Panc1 (cell line): ENCODE measurements at regions not wholly inside any gene's neighbourhood (a gene's known extent, or its start where the extent isn't known, plus 50 kb on each side); places are given as distances from the start of the nearest gene placed in this dataset.

Experiments used
- ATAC-seq: fragments of 200-7000 bp; cut with Tn5 transposase; 2 replicates; pipeline ENCODE4 v1.9.1; 2020; ENCODE audit warnings: mild to moderate bottlenecking, moderate library complexity
- BruUV-seq: library from RNA; stranded (reverse); fragments of 400-500 nt; replicated peaks from 2 replicates; lab custom pipeline; 2021; lab: Mats Ljungman, UMichigan
- CTCF ChIA-PET: fragments of 300-600 bp; sonication (Branson Sonifier 250); formaldehyde crosslinking; loops from one replicate; lab custom pipeline; 2022; ENCODE audit warnings: antibody characterized with exemption; lab: Charles Lee
- POLR2A ChIA-PET: fragments of 300-600 bp; sonication (Branson Sonifier 250); formaldehyde crosslinking; loops from one replicate; lab custom pipeline; 2022; ENCODE audit warnings: antibody characterized with exemption; lab: Charles Lee
- DNase-seq: peaks from one replicate; pipeline ENCODE4 v3.0.0-alpha.2; 2010; ENCODE audit warnings: low read depth, low spot score
- H3K27ac ChIP-seq: 2 replicates; pipeline ENCODE4 v1.5.1; 2011; ENCODE audit warnings: mild to moderate bottlenecking, low read length, inconsistent platforms
- H3K27me3 ChIP-seq: fragments of 200-500 bp; sonication (Bioruptor generic); 2 replicates; pipeline ENCODE4 v1.6.0; 2014; ENCODE audit warnings: low read length, inconsistent platforms; ENCODE audit not compliant: control insufficient read depth, insufficient read depth
- H3K36me3 ChIP-seq: fragments of 200-500 bp; sonication (Bioruptor generic); 2 replicates; pipeline ENCODE4 v1.5.1; 2014; ENCODE audit warnings: inconsistent platforms, mild to moderate bottlenecking, low read length, moderate library complexity; ENCODE audit not compliant: control insufficient read depth, insufficient read depth
- H3K4me1 ChIP-seq: 2 replicates; pipeline ENCODE4 v1.5.1; 2011; ENCODE audit warnings: inconsistent platforms, mild to moderate bottlenecking, low read length, moderate library complexity; ENCODE audit not compliant: control insufficient read depth, insufficient read depth
- H3K4me3 ChIP-seq, 2 experiments: 2 replicates each; pipeline ENCODE4 v1.5.1; 2011 to 2012; ENCODE audit warnings: low read depth in 2 of 2, low read length in 2 of 2, mild to moderate bottlenecking in 2 of 2, inconsistent platforms in 1 of 2, moderate library complexity in 1 of 2
- H3K9me3 ChIP-seq: fragments of 200-500 bp; sonication (Bioruptor generic); 2 replicates; pipeline ENCODE4 v1.5.1; 2014; ENCODE audit warnings: low read depth, mild to moderate bottlenecking, inconsistent platforms, low read length, moderate library complexity; ENCODE audit not compliant: control insufficient read depth, insufficient read depth
- POLR2AphosphoS5 ChIP-seq: IDR thresholded peaks from 2 replicates; pipeline ENCODE4 v1.6.1; 2012; ENCODE audit warnings: mild to moderate bottlenecking, low read depth, low read length, moderate library complexity
- SIN3A ChIP-seq: IDR thresholded peaks from 2 replicates; pipeline ENCODE4 v1.6.1; 2012; ENCODE audit warnings: low read depth, mild to moderate bottlenecking, low read length, moderate library complexity, borderline replicate concordance; ENCODE audit not compliant: insufficient read depth
- TCF7L2 ChIP-seq: IDR thresholded peaks from 2 replicates; pipeline ENCODE4 v1.6.1; 2011; ENCODE audit warnings: mild to moderate bottlenecking, low read depth, low read length, inconsistent platforms
- in situ Hi-C: cut with HindIII; loops from 2 replicates; pipeline ENCODE4 v1.10.0; 2016; ENCODE audit warnings: low sequenced_read_pairs, low pct_unique_long_range_greater_than_20kb
- intact Hi-C: fragments of 100-400 bp; cut with micrococcal nuclease; formaldehyde crosslinking; loops from one replicate; pipeline ENCODE4 v1.10.0; 2022; ENCODE audit not compliant: unreplicated experiment
- TF ChIP-seq, protein P1 (sequence below), 2 experiments: IDR thresholded peaks; 2 replicates each; pipeline ENCODE4 v1.6.1; 2011 to 2012; ENCODE audit warnings: low read depth in 2 of 2, control low read depth in 1 of 2, low read length in 1 of 2, mild to moderate bottlenecking in 1 of 2, moderate library complexity in 1 of 2; ENCODE audit not compliant: insufficient read depth in 1 of 2
- TF ChIP-seq, protein P2 (sequence below): fragments of 450-650 bp; IDR thresholded peaks from 2 replicates; pipeline ENCODE4 v1.5.1; 2017; ENCODE audit warnings: mild to moderate bottlenecking

DNA sequence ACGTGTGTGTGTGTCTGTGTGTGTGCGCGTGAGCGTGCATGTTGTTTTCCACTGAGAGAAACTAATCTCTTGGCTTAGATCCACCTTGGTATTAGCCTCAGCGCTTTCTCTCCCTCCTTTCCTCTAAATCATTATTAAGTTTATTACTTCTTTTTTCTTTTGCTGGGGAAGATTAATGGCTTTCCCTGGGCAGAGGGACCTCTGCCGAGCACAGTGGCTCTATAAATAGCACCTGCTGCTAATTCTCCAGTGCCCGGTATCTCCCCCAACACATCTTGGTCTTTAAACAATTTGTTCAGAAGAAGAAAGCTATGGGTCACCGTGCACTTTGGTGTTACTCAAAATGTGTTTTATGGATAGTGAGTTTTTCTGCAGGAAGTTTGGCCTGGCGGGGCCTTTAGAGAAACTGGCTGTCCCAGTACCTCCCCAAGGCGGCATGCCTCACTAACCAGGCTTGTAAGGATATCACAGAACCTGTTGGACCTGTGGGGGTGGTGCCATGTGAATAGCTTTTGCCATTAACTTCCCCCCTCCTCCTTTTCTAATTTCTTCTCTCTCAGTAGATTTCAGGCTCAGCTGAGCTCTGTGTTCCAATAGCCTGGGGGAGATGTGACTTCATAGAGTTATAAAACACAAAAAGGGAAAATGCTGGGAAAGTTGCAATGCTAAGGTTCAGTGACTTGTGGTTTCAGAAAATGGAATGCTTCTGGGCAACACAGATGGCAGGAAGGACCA is 70.1 kb upstream of the RAB11FIP2 start:
- DNase-seq (no peak), ATAC-seq (no peak)
- TF ChIP-seq, protein P1, sequence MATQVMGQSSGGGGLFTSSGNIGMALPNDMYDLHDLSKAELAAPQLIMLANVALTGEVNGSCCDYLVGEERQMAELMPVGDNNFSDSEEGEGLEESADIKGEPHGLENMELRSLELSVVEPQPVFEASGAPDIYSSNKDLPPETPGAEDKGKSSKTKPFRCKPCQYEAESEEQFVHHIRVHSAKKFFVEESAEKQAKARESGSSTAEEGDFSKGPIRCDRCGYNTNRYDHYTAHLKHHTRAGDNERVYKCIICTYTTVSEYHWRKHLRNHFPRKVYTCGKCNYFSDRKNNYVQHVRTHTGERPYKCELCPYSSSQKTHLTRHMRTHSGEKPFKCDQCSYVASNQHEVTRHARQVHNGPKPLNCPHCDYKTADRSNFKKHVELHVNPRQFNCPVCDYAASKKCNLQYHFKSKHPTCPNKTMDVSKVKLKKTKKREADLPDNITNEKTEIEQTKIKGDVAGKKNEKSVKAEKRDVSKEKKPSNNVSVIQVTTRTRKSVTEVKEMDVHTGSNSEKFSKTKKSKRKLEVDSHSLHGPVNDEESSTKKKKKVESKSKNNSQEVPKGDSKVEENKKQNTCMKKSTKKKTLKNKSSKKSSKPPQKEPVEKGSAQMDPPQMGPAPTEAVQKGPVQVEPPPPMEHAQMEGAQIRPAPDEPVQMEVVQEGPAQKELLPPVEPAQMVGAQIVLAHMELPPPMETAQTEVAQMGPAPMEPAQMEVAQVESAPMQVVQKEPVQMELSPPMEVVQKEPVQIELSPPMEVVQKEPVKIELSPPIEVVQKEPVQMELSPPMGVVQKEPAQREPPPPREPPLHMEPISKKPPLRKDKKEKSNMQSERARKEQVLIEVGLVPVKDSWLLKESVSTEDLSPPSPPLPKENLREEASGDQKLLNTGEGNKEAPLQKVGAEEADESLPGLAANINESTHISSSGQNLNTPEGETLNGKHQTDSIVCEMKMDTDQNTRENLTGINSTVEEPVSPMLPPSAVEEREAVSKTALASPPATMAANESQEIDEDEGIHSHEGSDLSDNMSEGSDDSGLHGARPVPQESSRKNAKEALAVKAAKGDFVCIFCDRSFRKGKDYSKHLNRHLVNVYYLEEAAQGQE (IDR thresholded peaks at IDR 0.05; ENCODE audit: insufficient read depth in 1 of 2, low read depth in 2 of 2, low read length in 1 of 2): no peak
- TF ChIP-seq, protein P2, sequence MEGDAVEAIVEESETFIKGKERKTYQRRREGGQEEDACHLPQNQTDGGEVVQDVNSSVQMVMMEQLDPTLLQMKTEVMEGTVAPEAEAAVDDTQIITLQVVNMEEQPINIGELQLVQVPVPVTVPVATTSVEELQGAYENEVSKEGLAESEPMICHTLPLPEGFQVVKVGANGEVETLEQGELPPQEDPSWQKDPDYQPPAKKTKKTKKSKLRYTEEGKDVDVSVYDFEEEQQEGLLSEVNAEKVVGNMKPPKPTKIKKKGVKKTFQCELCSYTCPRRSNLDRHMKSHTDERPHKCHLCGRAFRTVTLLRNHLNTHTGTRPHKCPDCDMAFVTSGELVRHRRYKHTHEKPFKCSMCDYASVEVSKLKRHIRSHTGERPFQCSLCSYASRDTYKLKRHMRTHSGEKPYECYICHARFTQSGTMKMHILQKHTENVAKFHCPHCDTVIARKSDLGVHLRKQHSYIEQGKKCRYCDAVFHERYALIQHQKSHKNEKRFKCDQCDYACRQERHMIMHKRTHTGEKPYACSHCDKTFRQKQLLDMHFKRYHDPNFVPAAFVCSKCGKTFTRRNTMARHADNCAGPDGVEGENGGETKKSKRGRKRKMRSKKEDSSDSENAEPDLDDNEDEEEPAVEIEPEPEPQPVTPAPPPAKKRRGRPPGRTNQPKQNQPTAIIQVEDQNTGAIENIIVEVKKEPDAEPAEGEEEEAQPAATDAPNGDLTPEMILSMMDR: no peak
- TF ChIP-seq POLR2AphosphoS5 (no peak), TCF7L2 (no peak), SIN3A (no peak)
- no peaks in the 10 kb centered on the region for H3K9me3 ChIP-seq
- in situ Hi-C loops: no loop called here
- no peaks in the 10 kb centered on the region for H3K36me3 ChIP-seq
- no peak overlapping the region for H3K4me3 ChIP-seq
- no peak overlapping the region for H3K27ac ChIP-seq
- BruUV-seq: no TSS peak
- ChIA-PET POLR2A (no interaction called here), CTCF (no interaction called here)
- no peaks in the 10 kb centered on the region for H3K4me1 ChIP-seq
- H3K27me3 ChIP-seq: no peaks in the 10 kb centered on the region; the same call in 1 of the 2 replicates
- intact Hi-C loops: no loop called here

- H3K9me3 ChIP-seq: no peaks in the 10 kb centered on the region
- intact Hi-C loops: no loop called here
- ChIA-PET CTCF (no interaction called here), POLR2A (no interaction called here)
- ATAC-seq (no peak), DNase-seq (no peak)
- no peaks in the 10 kb centered on the region; the same call in 1 of the 2 replicates for H3K27me3 ChIP-seq
- H3K4me1 ChIP-seq: no peaks in the 10 kb centered on the region
- TF ChIP-seq, protein P1 (IDR thresholded peaks at IDR 0.05; ENCODE audit: insufficient read depth in 1 of 2, low read depth in 2 of 2, low read length in 1 of 2): no peak
- TF ChIP-seq, protein P2: no peak
- TF ChIP-seq SIN3A (no peak), TCF7L2 (no peak), POLR2AphosphoS5 (no peak)
- BruUV-seq: no TSS peak
- no peak overlapping the region for H3K4me3 ChIP-seq
- H3K36me3 ChIP-seq: no peaks in the 10 kb centered on the region
- H3K27ac ChIP-seq: no peak overlapping the region
- in situ Hi-C loops: no loop called here
These were observed 69.6 kb upstream of the RAB11FIP2 start for GRCh38 chr10:118116362-118116714.
